ENCODE measurements at regions not wholly inside any gene's neighbourhood (a gene's known extent, or its start where the extent isn't known, plus 50 kb on each side); places are given as distances from the start of the nearest gene placed in this dataset.

DNA sequence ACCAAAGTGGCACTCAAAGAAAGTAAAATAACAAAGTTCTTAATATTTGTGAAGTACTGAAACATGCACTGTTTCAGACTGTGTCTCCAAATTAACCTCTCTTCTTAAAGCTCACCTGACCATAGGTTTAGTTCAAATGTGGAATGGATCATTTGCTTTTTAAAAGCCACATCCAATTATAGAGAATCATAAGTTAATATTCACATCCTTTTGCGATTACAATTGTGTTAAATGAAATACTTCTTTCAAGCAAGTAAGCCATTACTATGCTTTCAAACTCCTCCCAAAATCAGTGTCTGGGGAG is 95.3 kb upstream of the PTPN13 start:
- Histone ChIP-seq H3K4me3 (ENCODE audit: control extremely low read depth in 1 of 5, extremely low read depth in 1 of 5, insufficient read depth in 1 of 5, low read depth in 2 of 5, low read length in 4 of 5) (no peak overlapping the region), H3K27ac (ENCODE audit: low read length in 2 of 2) (no peak overlapping the region), H2AFZ (ENCODE audit: insufficient read depth, low read depth, low read length, poor library complexity, severe bottlenecking) (no peak overlapping the region), H3K9ac (ENCODE audit: low read length) (no peak overlapping the region), H3K4me2 (replicated peaks; ENCODE audit: low read depth, low read length, poor library complexity, severe bottlenecking) (no peak overlapping the region), H3K79me2 (ENCODE audit: control insufficient read depth, insufficient read depth, low read length) (no peaks in the 10 kb centered on the region), H3K4me1 (ENCODE audit: control insufficient read depth in 2 of 2, insufficient read depth in 2 of 2, low read length in 2 of 2) (no peaks in the 10 kb centered on the region), H3K9me3 (ENCODE audit: control extremely low read depth in 1 of 3, control insufficient read depth in 2 of 3, insufficient read depth in 1 of 3, low read length in 2 of 3) (no peaks in the 10 kb centered on the region), H3K27me3 (replicated peaks in 1 of 4; ENCODE audit: control extremely low read depth in 1 of 4, control insufficient read depth in 3 of 4, insufficient read depth in 4 of 4, low read length in 3 of 4) (no peaks in the 10 kb centered on the region), H4K20me1 (ENCODE audit: control insufficient read depth, insufficient read depth, low read length, poor library complexity, severe bottlenecking) (no peaks in the 10 kb centered on the region), H3K36me3 (replicated peaks in 1 of 2; ENCODE audit: control extremely low read depth in 1 of 2, control insufficient read depth in 1 of 2, extremely low read depth in 1 of 2, insufficient read depth in 2 of 2, low read length in 1 of 2) (no peaks in the 10 kb centered on the region)
- ChIA-PET CTCF (interaction anchor here (0.8 to 4.2 kb wide), 25 partner anchors 7 to 1713 kb away, joined by 3 to 39 read pairs (median 4); partner anchors contain the start of genes C4orf36 and PTPN13), POLR2A (no interaction called here)
- TF ChIP-seq, protein P1, sequence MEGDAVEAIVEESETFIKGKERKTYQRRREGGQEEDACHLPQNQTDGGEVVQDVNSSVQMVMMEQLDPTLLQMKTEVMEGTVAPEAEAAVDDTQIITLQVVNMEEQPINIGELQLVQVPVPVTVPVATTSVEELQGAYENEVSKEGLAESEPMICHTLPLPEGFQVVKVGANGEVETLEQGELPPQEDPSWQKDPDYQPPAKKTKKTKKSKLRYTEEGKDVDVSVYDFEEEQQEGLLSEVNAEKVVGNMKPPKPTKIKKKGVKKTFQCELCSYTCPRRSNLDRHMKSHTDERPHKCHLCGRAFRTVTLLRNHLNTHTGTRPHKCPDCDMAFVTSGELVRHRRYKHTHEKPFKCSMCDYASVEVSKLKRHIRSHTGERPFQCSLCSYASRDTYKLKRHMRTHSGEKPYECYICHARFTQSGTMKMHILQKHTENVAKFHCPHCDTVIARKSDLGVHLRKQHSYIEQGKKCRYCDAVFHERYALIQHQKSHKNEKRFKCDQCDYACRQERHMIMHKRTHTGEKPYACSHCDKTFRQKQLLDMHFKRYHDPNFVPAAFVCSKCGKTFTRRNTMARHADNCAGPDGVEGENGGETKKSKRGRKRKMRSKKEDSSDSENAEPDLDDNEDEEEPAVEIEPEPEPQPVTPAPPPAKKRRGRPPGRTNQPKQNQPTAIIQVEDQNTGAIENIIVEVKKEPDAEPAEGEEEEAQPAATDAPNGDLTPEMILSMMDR (IDR thresholded peaks at IDR 0.05): peak; percentile 38
- TF ChIP-seq EZH2 (IDR thresholded peaks at IDR 0.05; ENCODE audit: borderline replicate concordance, insufficient read depth, low read depth, low read length, poor library complexity, severe bottlenecking): no peak
- Mint-ChIP-seq H3K9me3 (ENCODE audit: insufficient read depth) (no peaks in the 10 kb centered on the region), H3K4me3 (no peak overlapping the region), H3K27me3 (peaks cover 21% of the 10 kb centered on the region), H3K27ac (no peak overlapping the region), H3K4me1 (no peaks in the 10 kb centered on the region)
- intact Hi-C loops (cut with micrococcal nuclease): loop anchor here (1.0 to 5.0 kb wide), 3 partner anchors 396 to 968 kb away; no protein-coding TSS in a partner anchor
- no peak for ATAC-seq (ENCODE audit: low read depth)
- no peak for DNase-seq
- WGBS (ENCODE audit: insufficient coverage): no CpG with 5 or more reads among the region's 1 CpG

DNA sequence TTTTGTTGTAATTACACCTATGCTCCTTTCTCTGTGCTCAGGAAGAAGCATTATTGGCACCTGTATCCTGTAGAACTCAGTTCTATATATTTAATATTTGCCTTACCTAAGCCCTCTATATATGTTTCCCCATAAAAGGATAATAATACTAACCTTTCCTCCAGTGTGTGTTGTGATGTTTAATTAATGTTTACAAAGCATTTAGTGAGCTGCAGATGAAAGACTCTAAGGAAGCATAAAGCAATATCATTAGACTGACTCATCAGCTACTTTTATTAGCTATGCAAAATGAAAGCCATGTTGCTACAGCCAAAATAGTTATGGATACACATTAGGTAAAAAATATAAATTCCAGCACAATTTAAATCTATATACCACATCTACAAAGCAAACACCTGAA is 93.6 kb upstream of the PTPN13 start:
- no peak for ATAC-seq (ENCODE audit: low read depth)
- Mint-ChIP-seq H3K9me3 (ENCODE audit: insufficient read depth) (no peaks in the 10 kb centered on the region), H3K27me3 (peaks cover 29% of the 10 kb centered on the region), H3K4me3 (no peak overlapping the region), H3K27ac (no peak overlapping the region), H3K4me1 (no peaks in the 10 kb centered on the region)
- ChIA-PET POLR2A (no interaction called here), CTCF (interaction anchor here (0.9 to 4.2 kb wide), 7 partner anchors 9 to 399 kb away, joined by 3 to 39 read pairs (median 8); no protein-coding TSS in a partner anchor)
- Histone ChIP-seq H3K9me3 (ENCODE audit: control extremely low read depth in 1 of 3, control insufficient read depth in 2 of 3, insufficient read depth in 1 of 3, low read length in 2 of 3) (no peaks in the 10 kb centered on the region), H3K36me3 (replicated peaks in 1 of 2; ENCODE audit: control extremely low read depth in 1 of 2, control insufficient read depth in 1 of 2, extremely low read depth in 1 of 2, insufficient read depth in 2 of 2, low read length in 1 of 2) (no peaks in the 10 kb centered on the region), H3K9ac (ENCODE audit: low read length) (no peak overlapping the region), H4K20me1 (ENCODE audit: control insufficient read depth, insufficient read depth, low read length, poor library complexity, severe bottlenecking) (no peaks in the 10 kb centered on the region), H3K4me3 (ENCODE audit: control extremely low read depth in 1 of 5, extremely low read depth in 1 of 5, insufficient read depth in 1 of 5, low read depth in 2 of 5, low read length in 4 of 5) (no peak overlapping the region), H3K4me1 (ENCODE audit: control insufficient read depth in 2 of 2, insufficient read depth in 2 of 2, low read length in 2 of 2) (no peaks in the 10 kb centered on the region), H3K79me2 (ENCODE audit: control insufficient read depth, insufficient read depth, low read length) (no peaks in the 10 kb centered on the region), H3K27me3 (replicated peaks in 1 of 4; ENCODE audit: control extremely low read depth in 1 of 4, control insufficient read depth in 3 of 4, insufficient read depth in 4 of 4, low read length in 3 of 4) (peaks cover 0 to 3% (median 0%) of the 10 kb centered on the region in 4 experiments), H2AFZ (ENCODE audit: insufficient read depth, low read depth, low read length, poor library complexity, severe bottlenecking) (no peak overlapping the region), H3K27ac (ENCODE audit: low read length in 2 of 2) (no peak overlapping the region), H3K4me2 (replicated peaks; ENCODE audit: low read depth, low read length, poor library complexity, severe bottlenecking) (no peak overlapping the region)
- TF ChIP-seq, protein P1 (IDR thresholded peaks at IDR 0.05): no peak
- TF ChIP-seq EZH2 (IDR thresholded peaks at IDR 0.05; ENCODE audit: borderline replicate concordance, insufficient read depth, low read depth, low read length, poor library complexity, severe bottlenecking): no peak
- intact Hi-C loops (cut with micrococcal nuclease): no loop called here
- no peak for DNase-seq
